Esophagus squamous epithelium (tissue), 4 donors: ENCODE measurements at regions not wholly inside any gene's neighbourhood (a gene's known extent, or its start where the extent isn't known, plus 50 kb on each side); places are given as distances from the start of the nearest gene placed in this dataset.
"Not testable (repeated sequence)": the region's sequence is repeated elsewhere in the genome, so short reads cannot be mapped to it uniquely, and the experiment has no call there.

Experiments
- CTCF ChIP-seq, 6 experiments: fragments of 450-650 bp in 4 of 6; fragments of 200-600 bp in 2 of 6; sonication (generic) in 2 of 6; IDR thresholded peaks; one replicate each; pipeline ENCODE4 v1.5.1; 2016 to 2019; ENCODE audit warnings: antibody characterized with exemption in 6 of 6, mild to moderate bottlenecking in 4 of 6, moderate library complexity in 4 of 6
- POLR2A ChIP-seq, 4 donors: fragments of 450-650 bp; IDR thresholded peaks; one replicate each; pipeline ENCODE4 v1.6.1; 2017; ENCODE audit warnings: antibody characterized with exemption in 4 of 4, mild to moderate bottlenecking in 4 of 4, moderate library complexity in 3 of 4

- TF ChIP-seq CTCF, POLR2A (IDR thresholded peaks at IDR 0.05): not testable (repeated sequence)
Measured at GRCh38 chr2:242171290-242171689, 301.8 kb downstream of the RTP5 start.
